ENCODE measurements at regions not wholly inside any gene's neighbourhood (a gene's known extent, or its start where the extent isn't known, plus 50 kb on each side); places are given as distances from the start of the nearest gene placed in this dataset.

- TF ChIP-seq ATF3 (IDR thresholded peaks at IDR 0.05; ENCODE audit: insufficient read depth, low read depth, low read length), result no peak
- TF ChIP-seq MAX (IDR thresholded peaks at IDR 0.05), result no peak
- TF ChIP-seq CEBPB (IDR thresholded peaks at IDR 0.05; ENCODE audit: low read depth, low read length), result no peak
- TF ChIP-seq SP1 (IDR thresholded peaks at IDR 0.05; ENCODE audit: low read depth, low read length), result no peak
- TF ChIP-seq TAF1 (IDR thresholded peaks at IDR 0.05; ENCODE audit: low read depth, low read length), result no peak
- no peak for TF ChIP-seq MAFK (IDR thresholded peaks at IDR 0.05; ENCODE audit: low read depth, low read length)
- TF ChIP-seq POLR2A (IDR thresholded peaks at IDR 0.05; ENCODE audit: control extremely low read depth in 1 of 2, low read depth in 2 of 2, low read length in 2 of 2), result no peak
- TF ChIP-seq RNF2 (IDR thresholded peaks at IDR 0.05; ENCODE audit: borderline replicate concordance, low read depth, low read length, missing control alignments, poor library complexity, severe bottlenecking), result no peak
- TF ChIP-seq FOSL1 (IDR thresholded peaks at IDR 0.05; ENCODE audit: insufficient read depth, low read depth, low read length), result no peak
- no peak for TF ChIP-seq CTCF (IDR thresholded peaks at IDR 0.05; ENCODE audit: control extremely low read depth in 1 of 3, insufficient read depth in 1 of 3, low read depth in 1 of 3, low read length in 3 of 3)
- no peak for TF ChIP-seq ASH2L (IDR thresholded peaks at IDR 0.05; ENCODE audit: low read length)
Observed at GRCh38 chr5:29054282-29054681, 2015.9 kb upstream of the CDH9 start.

All from H1 (cell line).